GM12878 (cell line): ENCODE measurements at regions not wholly inside any gene's neighbourhood (a gene's known extent, or its start where the extent isn't known, plus 50 kb on each side); places are given as distances from the start of the nearest gene placed in this dataset.

Experiments used
- ATAC-seq: fragments of 200-7000 bp; cut with Tn5 transposase; 3 replicates; pipeline ENCODE4 v1.9.1; 2020; ENCODE audit warnings: mild to moderate bottlenecking, moderate library complexity
- BruUV-seq: library from RNA; stranded (reverse); fragments of 400-500 nt; replicated peaks from 2 replicates; lab custom pipeline; 2021; lab: Mats Ljungman, UMichigan
- CTCF ChIA-PET: fragments of 300-600 bp; sonication (Branson Sonifier 250); formaldehyde crosslinking; extraction: SDS; loops from one replicate; lab custom pipeline; 2021; ENCODE audit warnings: inconsistent platforms; lab: Yijun Ruan, JAX
- POLR2A ChIA-PET: fragments of 350-600 bp; formaldehyde crosslinking; extraction: SDS; loops from one replicate; lab custom pipeline; 2021; ENCODE audit warnings: inconsistent platforms; lab: Charles Lee
- RAD21 ChIA-PET: fragments of 300-600 bp; sonication (Branson Sonifier 250); formaldehyde crosslinking; loops from one replicate; lab custom pipeline; 2023; ENCODE audit warnings: antibody characterized with exemption; ENCODE audit not compliant: unreplicated experiment; lab: Charles Lee
- SMC1A ChIA-PET: fragments of 300-600 bp; sonication (Branson Sonifier 250); formaldehyde crosslinking; loops from one replicate; lab custom pipeline; 2023; ENCODE audit not compliant: unreplicated experiment, uncharacterized antibody; lab: Charles Lee
- DNase-seq: peaks from one replicate; pipeline ENCODE4 v3.0.0-alpha.2; 2011; ENCODE audit warnings: low read depth, low spot score
- FAIRE-seq: peaks from 3 replicates; lab custom pipeline; 2011; peaks lifted over from hg19 to GRCh38; lab: Jason Lieb, UNC
- H2AFZ ChIP-seq: 2 replicates; pipeline ENCODE4 v1.6.0; 2011; ENCODE audit warnings: low read depth, low read length, control low read depth; ENCODE audit not compliant: control insufficient read depth
- H3K27ac ChIP-seq: 2 replicates; pipeline ENCODE4 v1.5.1; 2011; ENCODE audit warnings: control low read depth; ENCODE audit not compliant: control insufficient read depth, insufficient read depth
- H3K27me3 ChIP-seq, 2 experiments: replicated peaks in 1 of 2; 2 replicates each; pipeline versions ENCODE4 v1.6.0 to v1.6.1; 2011; ENCODE audit warnings: low read length in 1 of 2; ENCODE audit not compliant: control insufficient read depth in 2 of 2, insufficient read depth in 2 of 2
- H3K36me3 ChIP-seq, 2 experiments: 2 replicates each; pipeline ENCODE4 v1.5.1; 2011; ENCODE audit warnings: low read length in 1 of 2; ENCODE audit not compliant: control insufficient read depth in 2 of 2, insufficient read depth in 2 of 2
- H3K4me1 ChIP-seq: 2 replicates; pipeline ENCODE4 v1.6.1; 2011; ENCODE audit warnings: mild to moderate bottlenecking, low read length, moderate library complexity, mixed read lengths; ENCODE audit not compliant: control insufficient read depth, insufficient read depth
- H3K4me2 ChIP-seq: 2 replicates; pipeline ENCODE4 v1.6.0; 2011; ENCODE audit warnings: control low read depth; ENCODE audit not compliant: control insufficient read depth, insufficient read depth
- H3K4me3 ChIP-seq: fragments of 200-600 bp; sonication (generic); 2 replicates; pipeline ENCODE4 v1.5.1; 2016
- H3K79me2 ChIP-seq: 2 replicates; pipeline ENCODE4 v1.6.0; 2011; ENCODE audit warnings: low read length; ENCODE audit not compliant: control insufficient read depth, insufficient read depth
- H3K9ac ChIP-seq: 2 replicates; pipeline ENCODE4 v1.8.0; 2011; ENCODE audit warnings: low read length, control low read depth, mixed read lengths; ENCODE audit not compliant: control insufficient read depth, insufficient read depth
- H3K9me3 ChIP-seq: replicated peaks from 3 replicates; pipeline ENCODE4 v1.5.1; 2011; ENCODE audit warnings: mild to moderate bottlenecking, low read length; ENCODE audit not compliant: control insufficient read depth, insufficient read depth
- H4K20me1 ChIP-seq: 2 replicates; pipeline ENCODE4 v1.6.0; 2011; ENCODE audit not compliant: control insufficient read depth, insufficient read depth
- BHLHE40 ChIP-seq, 2 experiments: fragments of 450-650 bp in 1 of 2; IDR thresholded peaks; 2 replicates each; pipeline ENCODE4 v1.6.1; 2011 to 2017; ENCODE audit warnings: low read depth in 2 of 2, borderline replicate concordance in 1 of 2, improper control_type of control experiment in 1 of 2, low read length in 1 of 2, mild to moderate bottlenecking in 1 of 2
- BRCA1 ChIP-seq: IDR thresholded peaks from 2 replicates; pipeline ENCODE4 v1.6.1; 2011; ENCODE audit warnings: low read depth, low read length, improper control_type of control experiment
- CBFB ChIP-seq: IDR thresholded peaks from 2 replicates; pipeline ENCODE4 v1.6.1; 2016; ENCODE audit warnings: antibody characterized with exemption, low read depth
- HDGF ChIP-seq: fragments of 450-650 bp; IDR thresholded peaks from 2 replicates; pipeline ENCODE4 v1.6.1; 2016; ENCODE audit warnings: antibody characterized with exemption
- IKZF1 ChIP-seq: fragments of 450-650 bp; conservative IDR thresholded peaks from 2 replicates; pipeline ENCODE4 v1.6.1; 2017; ENCODE audit warnings: antibody characterized with exemption, mild to moderate bottlenecking
- MYB ChIP-seq: fragments of 150-350 bp; IDR thresholded peaks from 2 replicates; pipeline ENCODE4 v1.6.1; 2014; ENCODE audit warnings: mild to moderate bottlenecking, low read depth, low read length, borderline replicate concordance
- NFYA ChIP-seq: IDR thresholded peaks from 2 replicates; pipeline ENCODE4 v1.6.1; 2011; ENCODE audit warnings: low read depth, mild to moderate bottlenecking, low read length, improper control_type of control experiment, borderline replicate concordance
- PAX8 ChIP-seq: fragments of 450-650 bp; IDR thresholded peaks from 2 replicates; pipeline ENCODE4 v1.6.1; 2017; ENCODE audit warnings: mild to moderate bottlenecking, moderate library complexity
- POLR2AphosphoS2 ChIP-seq: IDR thresholded peaks from 2 replicates; pipeline ENCODE4 v1.6.1; 2011; ENCODE audit warnings: low read depth, mild to moderate bottlenecking, low read length, improper control_type of control experiment, moderate library complexity
- RAD21 ChIP-seq: IDR thresholded peaks from 2 replicates; pipeline ENCODE4 v1.6.1; 2011; ENCODE audit warnings: mild to moderate bottlenecking, low read depth, low read length, moderate library complexity; ENCODE audit not compliant: insufficient read depth
- RELA ChIP-seq: fragments of 450-650 bp; IDR thresholded peaks from 2 replicates; pipeline ENCODE4 v1.8.0; 2014; ENCODE audit warnings: borderline replicate concordance; ENCODE audit not compliant: partially characterized antibody
- RUNX3 ChIP-seq: IDR thresholded peaks from 2 replicates; pipeline ENCODE4 v1.6.1; 2012; ENCODE audit warnings: low read length, inconsistent platforms
- SIN3A ChIP-seq: IDR thresholded peaks from 2 replicates; pipeline ENCODE4 v1.6.1; 2012; ENCODE audit warnings: low read depth, low read length, improper control_type of control experiment
- SIX5 ChIP-seq: IDR thresholded peaks from 2 replicates; pipeline ENCODE4 v1.6.1; 2011; ENCODE audit warnings: mild to moderate bottlenecking, low read depth, low read length, moderate library complexity; ENCODE audit not compliant: severe bottlenecking
- SPI1 ChIP-seq: IDR thresholded peaks from 2 replicates; pipeline ENCODE4 v1.6.1; 2011; ENCODE audit warnings: low read depth, mild to moderate bottlenecking, low read length, moderate library complexity, borderline replicate concordance; ENCODE audit not compliant: insufficient read depth
- ZNF24 ChIP-seq: fragments of 450-650 bp; IDR thresholded peaks from 2 replicates; pipeline ENCODE4 v1.6.1; 2017; ENCODE audit warnings: antibody characterized with exemption, mild to moderate bottlenecking
- WGBS: methylation state at CpG from one replicate; pipeline ENCODE4 v1.1.6; 2016; ENCODE audit warnings: low lambda C conversion rate; ENCODE audit not compliant: insufficient replicate concordance, insufficient coverage; ENCODE audit errors: missing lambda C conversion rate; 5-methylcytosine and 5-hydroxymethylcytosine counted together
- in situ Hi-C: fragments of 300-500 bp; cut with MboI; formaldehyde crosslinking; loops from 9 replicates; pipeline ENCODE4 v1.14.3; 2018; ENCODE audit warnings: mixed read lengths
- intact Hi-C: fragments of 100-400 bp; cut with micrococcal nuclease; formaldehyde crosslinking; loops from one replicate; pipeline ENCODE4 v1.14.2; 2022; ENCODE audit not compliant: unreplicated experiment
- TF ChIP-seq, protein P1 (sequence below): fragments of 450-650 bp; IDR thresholded peaks from 2 replicates; pipeline ENCODE4 v1.6.1; 2017; ENCODE audit warnings: mild to moderate bottlenecking

GRCh38 chr11:122036018-122036417 lies 80.0 kb downstream of the BLID start:
- Histone ChIP-seq H3K4me1 (no peaks in the 10 kb centered on the region), H3K9ac (no peak overlapping the region), H3K79me2 (no peaks in the 10 kb centered on the region), H3K4me2 (no peak overlapping the region), H3K36me3 (no peaks in the 10 kb centered on the region), H4K20me1 (no peaks in the 10 kb centered on the region), H3K9me3 (no peaks in the 10 kb centered on the region), H3K4me3 (no peak overlapping the region), H3K27ac (no peak overlapping the region), H3K27me3 (no peaks in the 10 kb centered on the region), H2AFZ (no peak overlapping the region)
- no peak for TF ChIP-seq PAX8
- TF ChIP-seq POLR2AphosphoS2: no peak
- no peak for TF ChIP-seq HDGF
- TF ChIP-seq NFYA: no peak
- TF ChIP-seq BRCA1: no peak
- TF ChIP-seq, protein P1, sequence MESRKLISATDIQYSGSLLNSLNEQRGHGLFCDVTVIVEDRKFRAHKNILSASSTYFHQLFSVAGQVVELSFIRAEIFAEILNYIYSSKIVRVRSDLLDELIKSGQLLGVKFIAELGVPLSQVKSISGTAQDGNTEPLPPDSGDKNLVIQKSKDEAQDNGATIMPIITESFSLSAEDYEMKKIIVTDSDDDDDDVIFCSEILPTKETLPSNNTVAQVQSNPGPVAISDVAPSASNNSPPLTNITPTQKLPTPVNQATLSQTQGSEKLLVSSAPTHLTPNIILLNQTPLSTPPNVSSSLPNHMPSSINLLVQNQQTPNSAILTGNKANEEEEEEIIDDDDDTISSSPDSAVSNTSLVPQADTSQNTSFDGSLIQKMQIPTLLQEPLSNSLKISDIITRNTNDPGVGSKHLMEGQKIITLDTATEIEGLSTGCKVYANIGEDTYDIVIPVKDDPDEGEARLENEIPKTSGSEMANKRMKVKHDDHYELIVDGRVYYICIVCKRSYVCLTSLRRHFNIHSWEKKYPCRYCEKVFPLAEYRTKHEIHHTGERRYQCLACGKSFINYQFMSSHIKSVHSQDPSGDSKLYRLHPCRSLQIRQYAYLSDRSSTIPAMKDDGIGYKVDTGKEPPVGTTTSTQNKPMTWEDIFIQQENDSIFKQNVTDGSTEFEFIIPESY: no peak
- TF ChIP-seq SIN3A: no peak
- TF ChIP-seq ZNF24: no peak
- no peak for TF ChIP-seq IKZF1
- no peak for TF ChIP-seq RELA
- TF ChIP-seq SPI1: no peak
- no peak for TF ChIP-seq BHLHE40 (IDR thresholded peaks at IDR 0.05; ENCODE audit: borderline replicate concordance in 1 of 2, low read depth in 2 of 2, low read length in 1 of 2)
- no peak for TF ChIP-seq SIX5
- no peak for TF ChIP-seq MYB
- TF ChIP-seq RUNX3: no peak
- TF ChIP-seq RAD21: no peak
- TF ChIP-seq CBFB: no peak
- no TSS peak for BruUV-seq
- ChIA-PET CTCF (no interaction called here), POLR2A (no interaction called here), RAD21 (no interaction called here), SMC1A (no interaction called here)
- FAIRE-seq: no peak
- intact Hi-C loops: no loop called here
- no peak for DNase-seq
- 39% methylated on average over 1 of the region's 1 CpG for WGBS
- in situ Hi-C loops: no loop called here
- no peak for ATAC-seq
